Glomerular visceral epithelial cell (primary cell): ENCODE measurements at regions not wholly inside any gene's neighbourhood (a gene's known extent, or its start where the extent isn't known, plus 50 kb on each side); places are given as distances from the start of the nearest gene placed in this dataset.

Experiments used
- DNase-seq: peaks from one replicate; pipeline ENCODE4 v3.0.0-alpha.2; 2016; ENCODE audit errors: extremely low spot score

- DNase-seq = no peak
Measured at GRCh38 chr2:21431078-21431477, 307.3 kb downstream of the TDRD15 start.

GRCh38 chr2:21438949-21439348 is 315.2 kb downstream of the TDRD15 start:
- peak; percentile 8 for DNase-seq

- DNase-seq = no peak
Measured at GRCh38 chr2:21441442-21441841, 317.7 kb downstream of the TDRD15 start.

DNA sequence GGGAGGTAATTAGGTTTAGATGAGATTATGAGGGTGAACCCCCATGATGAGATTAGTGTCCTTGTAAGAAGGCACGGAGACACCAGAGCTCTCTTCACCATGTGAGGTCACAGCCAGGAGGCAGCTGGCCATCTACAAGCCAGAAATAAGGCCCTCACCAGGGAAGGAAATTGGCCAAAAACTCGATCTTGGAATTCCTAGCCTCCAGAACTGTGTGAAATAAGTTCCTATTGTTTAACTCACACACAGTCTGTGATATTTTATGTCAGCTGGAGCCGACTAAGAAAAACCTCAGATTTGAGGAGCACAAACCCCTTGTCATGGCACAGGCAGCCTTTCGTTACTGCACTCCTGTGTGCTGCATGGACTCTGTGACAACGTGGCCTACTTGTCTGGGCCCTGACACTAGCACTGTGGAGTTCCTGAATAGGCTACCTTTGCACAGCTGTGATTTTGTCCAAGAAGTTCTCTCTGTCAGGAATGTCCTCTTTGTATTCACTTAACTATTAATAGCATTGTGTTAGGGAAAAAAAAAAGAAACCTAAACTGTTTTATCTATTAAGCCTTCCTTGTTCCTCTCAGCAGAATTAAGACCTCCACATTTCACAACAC is 319.8 kb downstream of the TDRD15 start:
- no peak for DNase-seq

GRCh38 chr2:21449881-21450280 is 326.1 kb downstream of the TDRD15 start:
- DNase-seq = no peak

DNA sequence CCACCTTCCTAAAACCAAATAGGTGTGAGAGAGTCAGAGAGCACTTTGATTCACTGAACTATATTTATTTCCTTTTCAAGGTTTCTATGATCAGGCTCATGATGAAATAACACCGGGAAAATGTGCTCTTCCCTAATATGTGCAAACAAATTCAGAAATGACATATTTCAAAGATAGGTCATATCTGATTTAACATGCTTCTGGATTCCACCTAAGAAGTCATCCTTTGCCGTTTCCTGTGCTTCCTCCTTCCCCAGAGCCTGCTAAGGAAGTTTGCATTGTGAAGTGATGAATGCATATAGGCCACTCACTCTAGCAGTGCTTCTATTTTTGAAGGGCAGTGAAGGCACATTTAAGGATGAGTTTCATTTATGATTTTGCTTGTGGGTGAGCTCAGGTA is 327.6 kb downstream of the TDRD15 start:
- no peak for DNase-seq

- DNase-seq = no peak
Measured at GRCh38 chr2:21452263-21452662, 328.5 kb downstream of the TDRD15 start.

GRCh38 chr2:21452678-21453077 is 328.9 kb downstream of the TDRD15 start:
- DNase-seq = no peak

- no peak for DNase-seq
Measured at GRCh38 chr2:21453723-21454450, 330.1 kb downstream of the TDRD15 start.

DNA sequence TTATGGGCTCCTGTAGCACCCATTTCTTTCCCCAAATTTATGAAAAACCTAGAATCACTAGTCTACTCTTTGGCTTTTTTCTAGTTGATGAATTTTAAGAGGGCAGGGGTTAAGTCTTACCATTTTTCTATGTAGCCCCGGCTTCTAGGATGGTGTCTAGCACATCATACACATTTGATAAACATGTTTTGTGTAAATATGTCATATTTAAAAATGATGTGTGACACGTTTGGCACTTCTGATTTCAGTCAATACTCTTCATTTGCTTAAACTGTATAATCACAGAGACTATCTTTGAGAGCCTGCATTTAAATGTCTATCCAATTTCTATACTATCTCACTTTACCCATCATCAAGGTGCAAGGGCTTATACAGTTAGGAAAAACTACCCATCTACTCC is 331.1 kb downstream of the TDRD15 start:
- no peak for DNase-seq

- no peak for DNase-seq
Measured at GRCh38 chr2:21461754-21462240, 338.0 kb downstream of the TDRD15 start.

DNA sequence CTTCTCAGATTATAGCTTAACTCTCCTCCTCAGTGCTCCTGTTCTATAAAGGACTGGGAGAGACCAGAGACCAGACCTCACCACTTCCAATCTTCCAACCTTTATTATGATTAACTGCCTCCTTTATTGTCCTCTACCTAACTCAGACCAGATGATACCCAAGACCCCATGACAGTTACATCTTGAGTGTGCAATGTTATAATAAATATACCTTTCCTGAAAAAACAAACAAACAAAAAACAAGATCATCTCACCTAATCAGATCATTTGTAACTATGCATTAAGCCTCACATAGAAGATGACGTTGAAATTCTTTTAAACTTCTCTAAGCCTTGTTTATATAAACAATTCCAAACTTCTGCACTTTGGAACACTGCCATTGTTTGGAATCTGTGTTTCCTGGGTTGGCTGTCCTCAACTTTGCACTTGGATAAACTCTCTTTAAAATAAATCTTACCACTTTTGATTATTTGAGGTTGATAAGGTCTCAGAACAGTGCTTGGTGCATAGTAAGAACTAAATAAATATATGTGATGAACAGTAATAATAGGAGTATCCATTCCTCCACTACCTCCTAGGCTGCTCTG is 342.7 kb downstream of the TDRD15 start:
- no peak for DNase-seq

GRCh38 chr2:21467280-21467818 is 343.6 kb downstream of the TDRD15 start:
- no peak for DNase-seq

GRCh38 chr2:21467910-21468309 is 344.1 kb downstream of the TDRD15 start:
- peak; percentile 2 for DNase-seq

- no peak for DNase-seq
Measured at GRCh38 chr2:21468624-21469023, 344.9 kb downstream of the TDRD15 start.

GRCh38 chr2:21469158-21469557 is 345.4 kb downstream of the TDRD15 start:
- no peak for DNase-seq

GRCh38 chr2:21469564-21469963 is 345.8 kb downstream of the TDRD15 start:
- no peak for DNase-seq

DNA sequence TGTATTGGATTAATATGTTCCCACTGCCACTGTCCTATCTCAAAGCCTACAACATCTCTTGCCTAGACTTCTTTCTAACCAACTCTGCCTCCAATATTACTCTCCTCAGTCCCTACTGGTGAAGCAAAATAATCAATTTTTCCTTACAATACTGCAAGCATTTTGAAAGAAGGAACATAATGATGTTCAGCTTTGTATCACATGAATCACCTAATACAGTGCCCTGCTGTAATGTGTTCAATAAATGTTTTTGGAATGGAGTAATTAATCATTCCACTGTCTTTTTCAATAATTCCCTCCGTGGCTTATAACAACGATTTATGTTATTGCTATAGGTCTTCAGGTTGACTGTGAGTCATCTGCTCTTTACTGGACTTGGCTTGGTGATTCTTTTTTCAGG is 356.4 kb downstream of the TDRD15 start:
- DNase-seq = no peak

DNA sequence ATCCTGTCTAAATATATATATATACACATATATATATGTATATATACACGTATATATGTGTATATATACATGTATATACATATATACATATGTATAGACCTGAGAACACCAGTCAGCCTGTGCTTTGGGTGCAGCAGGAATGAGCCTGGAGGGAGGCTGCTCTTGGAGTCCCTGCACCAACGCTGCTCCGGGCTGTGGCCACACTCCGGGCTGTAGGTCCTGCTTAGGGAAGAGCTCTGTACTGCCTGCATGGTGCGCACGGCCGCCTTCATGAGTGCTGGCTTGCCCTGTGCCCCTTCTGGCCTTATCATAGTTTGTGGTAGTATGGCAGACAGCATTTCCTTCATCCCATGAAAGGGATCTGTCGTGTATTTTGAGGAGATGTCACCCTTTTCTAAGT is 360.9 kb downstream of the TDRD15 start:
- no peak for DNase-seq

- DNase-seq = no peak
Measured at GRCh38 chr2:21486445-21486844, 362.7 kb downstream of the TDRD15 start.

GRCh38 chr2:21489080-21489479 is 365.3 kb downstream of the TDRD15 start:
- DNase-seq = no peak

DNA sequence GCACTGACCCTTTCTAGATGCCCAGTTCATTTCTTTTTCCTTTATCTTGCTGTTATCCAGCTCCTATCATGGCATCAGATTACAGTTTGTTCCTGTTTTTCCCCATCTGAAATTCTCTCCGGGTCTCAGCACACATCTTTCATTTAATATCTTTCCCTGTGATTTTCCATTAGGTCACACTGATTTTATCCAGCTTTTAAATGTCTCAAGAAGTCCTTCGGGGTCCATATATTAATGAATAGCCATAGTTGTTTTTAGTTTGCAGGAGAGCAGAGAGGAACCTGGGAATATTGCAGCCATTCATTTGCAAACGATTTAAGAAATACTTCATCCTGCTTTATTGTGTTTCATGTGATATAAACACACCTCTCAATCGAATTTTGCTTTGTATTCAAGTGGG is 374.2 kb downstream of the TDRD15 start:
- no peak for DNase-seq

DNA sequence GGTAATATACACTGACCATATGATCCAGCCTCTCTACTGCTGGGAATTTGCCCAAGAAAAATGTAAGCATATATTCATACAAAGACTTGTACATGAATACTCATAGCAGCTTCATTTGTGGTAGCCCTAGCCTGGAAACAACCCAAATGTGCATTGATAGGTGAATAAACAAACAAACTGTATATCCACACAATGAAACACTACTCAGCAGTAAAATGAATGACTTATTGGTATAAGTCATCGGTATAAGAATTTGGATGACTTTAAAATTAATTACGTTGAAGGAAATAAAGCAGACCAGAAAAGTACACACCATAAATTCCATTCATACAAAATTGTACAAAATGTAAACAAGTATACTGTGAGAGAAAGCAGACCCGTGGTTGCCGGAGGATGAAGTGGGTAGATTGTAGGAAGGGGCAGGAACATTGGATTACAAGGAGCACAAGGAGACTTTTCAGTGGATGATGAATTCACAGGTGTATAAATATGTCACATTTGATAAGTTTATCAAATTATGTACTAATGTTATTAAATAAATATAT is 376.7 kb downstream of the TDRD15 start:
- DNase-seq = no peak
